ENCODE measurements at regions not wholly inside any gene's neighbourhood (a gene's known extent, or its start where the extent isn't known, plus 50 kb on each side); places are given as distances from the start of the nearest gene placed in this dataset.
A peak's percentile ranks its signal among the peaks of the same experiment; 100 is the strongest.

DNA sequence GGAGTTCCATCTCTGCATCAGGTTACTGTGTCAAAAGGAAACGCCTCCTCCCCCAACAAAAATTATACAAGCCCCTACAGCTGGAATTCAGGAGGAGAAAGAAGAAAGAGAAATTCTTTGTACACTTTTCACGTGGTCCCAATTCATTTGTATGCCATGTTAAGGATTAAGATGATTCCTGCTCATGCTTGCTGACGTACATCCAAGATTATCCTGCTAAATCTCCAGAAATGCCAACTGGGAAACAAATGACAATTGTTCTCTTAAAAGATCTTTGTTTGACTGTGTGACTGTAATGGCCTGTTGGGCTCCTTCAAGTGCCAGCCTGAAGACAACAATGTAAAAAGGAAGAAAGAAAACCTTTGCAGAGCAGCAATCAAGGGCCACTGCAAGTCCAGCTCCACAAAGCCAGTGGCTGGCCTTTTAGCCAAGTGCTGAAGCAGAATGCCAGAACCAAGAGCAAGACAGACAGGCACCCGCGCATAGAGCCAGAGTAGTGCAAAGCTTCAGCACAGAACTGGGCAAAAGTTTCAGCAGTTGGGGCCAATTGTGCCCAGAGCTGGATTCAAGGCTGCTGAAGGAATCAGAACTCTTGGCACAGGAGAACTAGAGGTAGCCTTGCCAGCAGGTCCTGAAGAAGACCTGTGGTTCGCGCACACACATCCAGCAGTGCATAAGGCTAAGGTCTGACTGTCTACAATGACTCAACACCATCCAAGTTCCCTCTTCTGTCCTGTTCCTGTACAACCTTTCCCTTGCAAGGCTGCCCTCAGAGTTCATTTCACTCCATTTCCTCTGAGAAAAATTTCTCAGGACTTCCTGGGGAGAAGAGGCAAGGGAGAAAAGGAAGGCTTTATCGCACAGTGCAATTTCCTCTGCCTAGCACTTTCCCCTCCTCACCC, 209.7 kb upstream of the BMP4 start:
- Histone ChIP-seq H3F3A (ENCODE audit: insufficient read depth) (no peaks in the 10 kb centered on the region), H2AFZ (no peak overlapping the region), H4K20me1 (ENCODE audit: insufficient read depth) (no peaks in the 10 kb centered on the region), H3K36me3 (ENCODE audit: low read depth) (no peaks in the 10 kb centered on the region), H3K4me2 (ENCODE audit: unreplicated experiment) (no peak overlapping the region), H3K27me3 (replicated peaks; ENCODE audit: insufficient read depth) (peaks cover 18% of the 10 kb centered on the region), H3K9me2 (ENCODE audit: insufficient read depth) (no peaks in the 10 kb centered on the region), H3K4me1 (ENCODE audit: insufficient read depth) (peaks cover 4% of the 10 kb centered on the region; the same call in 1 of the 2 replicates), H3K27ac (no peak overlapping the region), H3K4me3 (no peak overlapping the region), H3K9me3 (ENCODE audit: low read depth) (no peaks in the 10 kb centered on the region), H3K9ac (no peak overlapping the region), H3K79me2 (ENCODE audit: insufficient read depth) (no peaks in the 10 kb centered on the region)
- 72 to 74% methylated on average over 8 of the region's 8 CpGs for WGBS, 2 experiments (ENCODE audit: low coverage in 1 of 2, low lambda C conversion rate in 2 of 2, missing lambda C conversion rate in 2 of 2)
- in situ Hi-C loops (cut with MboI): no loop called here
- TF ChIP-seq EZH2 (IDR thresholded peaks at IDR 0.05; ENCODE audit: insufficient read depth, poor library complexity, severe bottlenecking) (no peak), EZH2phosphoT487 (IDR thresholded peaks at IDR 0.05; ENCODE audit: insufficient read depth, low read depth) (no peak)
- DNase-seq: no peak

DNA sequence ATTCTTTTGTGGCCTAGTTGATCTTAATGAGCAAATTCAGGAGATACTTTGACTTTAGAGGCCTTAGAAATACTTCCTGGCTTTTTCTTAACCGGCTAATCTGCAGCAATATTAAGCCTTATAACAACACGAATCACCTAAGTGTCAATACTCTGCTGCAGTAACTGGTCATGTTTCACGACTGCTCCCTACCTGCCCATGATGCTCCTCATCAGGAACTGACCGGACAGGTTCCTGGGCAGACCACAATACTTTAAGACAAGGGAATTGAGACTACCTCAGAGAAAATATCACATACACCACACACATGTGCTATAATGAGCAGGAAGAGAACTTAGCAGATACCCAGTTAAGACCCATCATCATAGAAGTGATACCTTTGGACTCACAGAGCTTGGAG, 211.9 kb upstream of the BMP4 start:
- Histone ChIP-seq H3K9me3 (ENCODE audit: low read depth) (no peaks in the 10 kb centered on the region), H3F3A (ENCODE audit: insufficient read depth) (no peaks in the 10 kb centered on the region), H2AFZ (no peak overlapping the region), H3K79me2 (ENCODE audit: insufficient read depth) (no peaks in the 10 kb centered on the region), H3K4me1 (ENCODE audit: insufficient read depth) (peaks cover 4% of the 10 kb centered on the region; the same call in 1 of the 2 replicates), H4K20me1 (ENCODE audit: insufficient read depth) (no peaks in the 10 kb centered on the region), H3K9ac (no peak overlapping the region), H3K36me3 (ENCODE audit: low read depth) (no peaks in the 10 kb centered on the region), H3K4me3 (no peak overlapping the region), H3K4me2 (ENCODE audit: unreplicated experiment) (no peak overlapping the region), H3K9me2 (ENCODE audit: insufficient read depth) (no peaks in the 10 kb centered on the region), H3K27me3 (replicated peaks; ENCODE audit: insufficient read depth) (peaks cover 18% of the 10 kb centered on the region), H3K27ac (no peak overlapping the region)
- DNase-seq: no peak
- WGBS, 2 experiments (ENCODE audit: low coverage in 1 of 2, low lambda C conversion rate in 2 of 2, missing lambda C conversion rate in 2 of 2): 95 to 98% methylated on average over 4 of the region's 4 CpGs
- no peak for TF ChIP-seq EZH2 (IDR thresholded peaks at IDR 0.05; ENCODE audit: insufficient read depth, poor library complexity, severe bottlenecking)
- no peak for TF ChIP-seq EZH2phosphoT487 (IDR thresholded peaks at IDR 0.05; ENCODE audit: insufficient read depth, low read depth)
- in situ Hi-C loops (cut with MboI): no loop called here

DNA sequence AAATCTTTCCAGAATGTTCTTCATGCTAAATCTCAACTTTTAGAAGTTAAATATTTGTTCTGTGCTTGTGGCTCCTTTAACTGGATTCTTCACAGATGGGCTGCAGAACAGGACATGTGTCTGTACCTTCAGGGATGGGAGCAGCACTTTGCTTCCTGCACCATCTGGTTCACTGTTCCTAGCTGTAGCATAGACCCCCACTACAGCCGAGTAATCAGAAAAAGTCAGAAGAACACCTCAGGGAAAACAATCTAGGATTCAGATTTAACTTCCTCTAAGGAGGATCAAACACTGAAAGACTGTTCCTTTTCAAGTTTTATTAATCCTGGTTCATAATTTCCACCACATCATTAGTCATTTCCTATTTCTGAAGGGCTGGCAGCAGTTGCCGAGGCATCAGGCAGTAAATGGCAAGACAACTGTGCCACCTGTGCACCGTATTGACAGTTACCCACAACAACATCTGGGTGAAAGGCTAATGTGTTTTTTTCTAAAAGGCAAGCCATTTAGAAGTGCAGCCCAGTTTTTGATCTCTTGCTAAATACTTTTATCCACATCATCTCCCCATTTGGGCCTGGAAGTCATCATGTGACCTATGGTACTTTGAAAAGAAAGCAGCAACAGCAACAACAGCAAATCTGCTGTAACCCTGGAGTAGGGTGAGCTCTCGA, 212.8 kb upstream of the BMP4 start:
- no peak overlapping the region for H3K4me2 ChIP-seq (ENCODE audit: unreplicated experiment)
- H3K9me2 ChIP-seq (ENCODE audit: insufficient read depth): no peaks in the 10 kb centered on the region
- H3K4me1 ChIP-seq (ENCODE audit: insufficient read depth): peaks cover 12% of the 10 kb centered on the region; the same call in 1 of the 2 replicates
- no peak overlapping the region for H2AFZ ChIP-seq
- no peaks in the 10 kb centered on the region for H3K79me2 ChIP-seq (ENCODE audit: insufficient read depth)
- H4K20me1 ChIP-seq (ENCODE audit: insufficient read depth): no peaks in the 10 kb centered on the region
- H3K27me3 ChIP-seq (replicated peaks; ENCODE audit: insufficient read depth): peaks cover 10% of the 10 kb centered on the region
- H3K9ac ChIP-seq: no peak overlapping the region
- H3F3A ChIP-seq (ENCODE audit: insufficient read depth): no peaks in the 10 kb centered on the region
- in situ Hi-C loops (cut with MboI): no loop called here
- DNase-seq: peak; percentile 23
- TF ChIP-seq EZH2phosphoT487 (IDR thresholded peaks at IDR 0.05; ENCODE audit: insufficient read depth, low read depth) (no peak), EZH2 (IDR thresholded peaks at IDR 0.05; ENCODE audit: insufficient read depth, poor library complexity, severe bottlenecking) (no peak)
- H3K9me3 ChIP-seq (ENCODE audit: low read depth): no peaks in the 10 kb centered on the region
- H3K4me3 ChIP-seq: no peak overlapping the region
- no peaks in the 10 kb centered on the region for H3K36me3 ChIP-seq (ENCODE audit: low read depth)
- no peak overlapping the region for H3K27ac ChIP-seq
- 43 to 49% methylated on average over 4 of the region's 4 CpGs for WGBS, 2 experiments (ENCODE audit: low coverage in 1 of 2, low lambda C conversion rate in 2 of 2, missing lambda C conversion rate in 2 of 2)

- H3K9me2 ChIP-seq (ENCODE audit: insufficient read depth): no peaks in the 10 kb centered on the region
- no peaks in the 10 kb centered on the region for H3K9me3 ChIP-seq (ENCODE audit: low read depth)
- H4K20me1 ChIP-seq (ENCODE audit: insufficient read depth): no peaks in the 10 kb centered on the region
- no peaks in the 10 kb centered on the region for H3K79me2 ChIP-seq (ENCODE audit: insufficient read depth)
- TF ChIP-seq EZH2phosphoT487 (IDR thresholded peaks at IDR 0.05; ENCODE audit: insufficient read depth, low read depth): no peak
- TF ChIP-seq EZH2 (IDR thresholded peaks at IDR 0.05; ENCODE audit: insufficient read depth, poor library complexity, severe bottlenecking): no peak
- no peaks in the 10 kb centered on the region for H3F3A ChIP-seq (ENCODE audit: insufficient read depth)
- no peak overlapping the region for H3K4me3 ChIP-seq
- no peak for DNase-seq
- H3K9ac ChIP-seq: no peak overlapping the region
- no peak overlapping the region for H3K4me2 ChIP-seq (ENCODE audit: unreplicated experiment)
- no peak overlapping the region for H3K27ac ChIP-seq
- H2AFZ ChIP-seq: no peak overlapping the region
- peaks cover 13% of the 10 kb centered on the region; the same call in 1 of the 2 replicates for H3K4me1 ChIP-seq (ENCODE audit: insufficient read depth)
- H3K36me3 ChIP-seq (ENCODE audit: low read depth): no peaks in the 10 kb centered on the region
- peaks cover 3% of the 10 kb centered on the region; the same call in 1 of the 2 replicates for H3K27me3 ChIP-seq (replicated peaks; ENCODE audit: insufficient read depth)
- in situ Hi-C loops (cut with MboI): no loop called here
Observed at GRCh38 chr14:54170301-54170700, 213.7 kb upstream of the BMP4 start.

Data from GM23248 (cell line).